ENCODE measurements at regions not wholly inside any gene's neighbourhood (a gene's known extent, or its start where the extent isn't known, plus 50 kb on each side); places are given as distances from the start of the nearest gene placed in this dataset.

- no peak for TF ChIP-seq CTCF (IDR thresholded peaks at IDR 0.05)
- no peak for TF ChIP-seq NR3C1 (CRISPR knock-in tag; conservative IDR thresholded peaks at IDR 0.05; ENCODE audit: low read depth)
- no peak for TF ChIP-seq MXD4 (CRISPR knock-in tag; IDR thresholded peaks at IDR 0.05; ENCODE audit: borderline replicate concordance)
- TF ChIP-seq SOX15 (CRISPR knock-in tag; IDR thresholded peaks at IDR 0.05): no peak
- no peak for TF ChIP-seq PRRX2 (CRISPR knock-in tag; IDR thresholded peaks at IDR 0.05)
- no peak for TF ChIP-seq ESRRA (CRISPR knock-in tag; IDR thresholded peaks at IDR 0.05; ENCODE audit: borderline replicate concordance)
- TF ChIP-seq ATF3 (CRISPR knock-in tag; conservative IDR thresholded peaks at IDR 0.05): no peak
Measured at GRCh38 chr3:73835945-73836344, 211.2 kb upstream of the PDZRN3 start.
